DMS153 treated with DMSO at 0.1 percent for 48 hours (cell line): ENCODE measurements at regions not wholly inside any gene's neighbourhood (a gene's known extent, or its start where the extent isn't known, plus 50 kb on each side); places are given as distances from the start of the nearest gene placed in this dataset.
"Not testable (repeated sequence)": the region's sequence is repeated elsewhere in the genome, so short reads cannot be mapped to it uniquely, and the experiment has no call there.

Experiments used
- DNase-seq: peaks from one replicate; lab custom pipeline; 2025; ENCODE audit not compliant: unreplicated experiment; lab: John Stamatoyannopoulos, UW

- peak; percentile 3 for DNase-seq
Observed at GRCh38 chr9:757246-757881, 84.1 kb upstream of the DMRT1 start.

DNA sequence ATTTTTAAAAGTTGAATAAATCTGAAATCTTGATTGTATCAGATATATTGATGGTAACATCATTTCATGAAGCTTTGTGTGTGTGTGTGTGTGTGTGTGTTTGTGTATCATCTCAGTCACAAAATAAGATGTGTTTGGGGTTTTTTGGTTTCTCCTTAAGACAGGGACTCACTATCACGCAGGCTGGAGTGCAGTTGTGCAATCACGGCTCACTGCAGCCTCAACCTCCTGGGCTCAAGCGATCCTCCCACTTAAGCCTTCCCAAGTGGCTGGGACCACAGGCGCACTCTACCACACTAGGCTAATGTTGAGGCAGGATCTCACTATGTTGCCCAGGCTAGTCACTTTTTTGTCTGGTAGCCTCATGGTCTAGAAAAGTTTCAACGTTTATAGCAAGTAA is 83.4 kb upstream of the DMRT1 start:
- no peak for DNase-seq

- DNase-seq, result no peak
Observed at GRCh38 chr9:759541-759940, 82.0 kb upstream of the DMRT1 start.

DNA sequence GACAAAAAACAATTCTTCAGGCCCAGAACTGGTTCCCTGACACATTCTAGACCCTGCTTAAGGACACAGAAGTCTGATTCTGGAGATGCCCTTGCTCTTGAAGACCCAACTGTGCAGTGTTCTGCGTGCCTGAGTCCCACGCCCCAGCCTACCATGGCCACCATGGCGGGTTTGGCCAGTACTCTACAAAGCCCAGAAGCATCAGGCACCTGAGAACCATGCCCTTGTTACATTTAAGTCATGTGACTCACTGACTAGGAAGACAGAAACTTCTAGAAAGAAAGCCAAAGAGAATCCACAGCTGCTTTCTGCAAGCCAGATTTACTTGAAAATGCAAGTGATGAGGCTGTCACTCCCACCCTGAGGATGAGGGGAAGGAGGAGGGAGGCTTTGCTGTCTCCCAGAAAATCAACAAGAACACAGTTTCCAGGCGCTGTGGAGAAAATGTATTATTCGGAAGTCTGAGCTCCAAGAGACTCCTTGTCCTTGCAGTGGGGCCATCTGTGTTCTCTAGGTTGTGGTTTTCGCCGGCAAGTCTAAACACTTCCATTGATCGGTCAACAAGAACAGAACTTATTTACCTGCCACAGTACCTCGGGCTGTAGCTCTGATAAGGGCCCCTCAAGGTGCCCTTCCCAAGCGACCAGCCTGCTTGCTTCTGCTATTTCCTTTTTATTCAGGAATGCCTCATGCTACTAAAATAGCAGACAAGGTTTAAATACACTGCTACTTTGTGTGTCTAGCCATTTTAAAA is 81.3 kb upstream of the DMRT1 start:
- no peak for DNase-seq

DNA sequence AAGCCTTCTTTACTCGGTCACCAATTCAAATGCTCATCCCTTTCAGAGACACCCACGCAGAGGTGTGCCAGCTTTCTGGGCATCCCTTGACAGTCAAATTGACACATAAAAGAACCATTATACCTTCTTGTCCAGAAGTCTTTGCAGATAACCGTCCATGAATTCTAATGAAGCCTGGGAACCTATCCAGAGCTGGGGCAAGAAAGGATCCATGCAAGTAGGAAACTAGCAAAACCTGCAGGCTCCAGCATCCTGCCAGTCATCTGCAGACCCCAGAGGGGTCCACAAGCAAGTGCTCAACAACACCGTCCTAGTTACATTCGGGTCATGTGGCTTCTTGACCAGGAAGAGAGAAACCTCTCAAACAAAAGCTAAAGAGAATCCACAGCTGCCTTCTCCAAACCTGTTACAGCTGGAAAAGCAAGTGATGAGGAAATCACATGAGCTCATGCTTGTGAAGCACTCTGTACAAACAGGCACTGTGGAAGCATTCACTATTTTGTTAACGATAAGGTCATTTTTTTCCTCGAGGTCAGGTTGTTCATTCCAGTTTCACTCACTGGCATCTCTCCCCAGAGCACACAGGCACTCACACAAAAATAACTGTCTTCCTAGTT is 80.2 kb upstream of the DMRT1 start:
- no peak for DNase-seq

DNA sequence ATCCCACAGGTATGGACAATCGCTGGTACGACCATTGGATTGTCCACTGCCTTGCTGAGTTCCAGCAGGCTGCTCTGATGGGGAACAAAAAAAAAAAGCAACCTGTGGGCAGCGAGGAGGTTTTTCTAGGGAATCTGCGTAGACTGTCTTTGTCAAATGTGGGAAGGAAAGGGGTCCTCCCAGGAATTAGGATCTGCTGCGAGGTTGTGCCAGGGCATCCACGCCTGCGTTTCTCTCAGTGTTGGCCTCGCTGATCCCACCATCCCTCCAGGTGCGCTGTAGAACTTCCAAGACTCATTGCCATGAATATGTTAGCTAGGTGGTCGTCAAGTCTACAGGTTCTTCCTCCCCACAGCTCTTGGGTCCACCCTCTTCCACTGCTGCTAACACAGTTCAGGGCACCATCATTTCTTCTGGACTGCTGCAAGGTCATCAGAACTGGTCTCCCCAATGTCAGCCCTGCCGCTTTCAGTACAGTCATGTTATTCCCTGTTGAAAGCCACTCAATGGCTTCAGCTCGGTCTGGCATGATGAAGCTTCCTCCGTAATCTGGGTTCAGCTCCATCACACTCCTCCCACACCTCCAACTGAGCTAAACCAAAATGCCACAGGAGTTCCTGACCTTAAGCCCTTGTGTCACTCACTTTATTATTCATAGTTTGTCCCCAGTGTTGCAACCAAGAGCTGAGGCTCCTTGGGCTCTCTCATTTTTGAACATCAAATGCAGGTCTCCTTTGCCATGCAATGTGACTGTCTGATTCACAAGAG is 79.5 kb upstream of the DMRT1 start:
- no peak for DNase-seq

- no peak for DNase-seq
Observed at GRCh38 chr9:763692-764091, 77.8 kb upstream of the DMRT1 start.

- DNase-seq, result peak; percentile 72
Observed at GRCh38 chr9:764105-764524, 77.4 kb upstream of the DMRT1 start.

DNA sequence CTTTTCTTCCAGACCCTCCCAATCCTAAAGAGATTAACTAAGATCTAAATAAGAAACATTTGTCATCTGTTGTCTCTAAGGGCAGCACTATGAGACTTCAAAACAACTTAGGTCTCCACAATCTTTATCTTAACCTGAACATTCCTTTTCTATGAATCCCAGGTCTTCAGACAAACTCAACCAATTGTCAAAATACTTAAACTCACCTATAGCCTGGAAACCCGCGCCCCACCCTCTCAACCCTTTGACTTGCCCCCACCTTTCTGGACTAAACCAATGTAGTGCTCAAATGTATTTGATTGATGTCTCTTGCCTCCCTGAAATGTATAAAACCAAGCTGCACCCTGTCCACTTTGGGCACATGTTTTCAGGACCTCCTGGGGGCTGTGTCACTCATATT is 76.5 kb upstream of the DMRT1 start:
- DNase-seq, result no peak

GRCh38 chr9:767061-767561 is 74.4 kb upstream of the DMRT1 start:
- not testable (repeated sequence) for DNase-seq

GRCh38 chr9:776086-776485 is 65.4 kb upstream of the DMRT1 start:
- DNase-seq, result no peak

DNA sequence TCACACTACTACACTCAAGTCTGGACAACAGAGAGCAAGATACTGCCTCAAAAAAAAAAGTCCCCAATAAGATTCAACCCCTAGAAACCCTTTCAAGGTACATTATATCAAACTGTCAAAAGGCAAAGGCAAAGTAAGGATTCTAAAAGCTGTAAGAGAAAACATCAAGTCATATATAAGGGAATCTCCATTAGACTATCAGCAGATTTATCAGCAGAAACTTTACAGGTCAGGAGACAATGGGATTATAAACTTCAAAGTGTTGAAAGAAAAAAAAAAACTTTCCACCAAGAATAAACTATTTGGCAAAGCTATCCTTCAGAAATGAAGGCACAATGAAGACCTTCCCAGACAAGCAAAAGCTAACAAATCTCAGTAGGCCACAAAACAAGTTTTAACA is 63.5 kb upstream of the DMRT1 start:
- DNase-seq, result no peak

DNA sequence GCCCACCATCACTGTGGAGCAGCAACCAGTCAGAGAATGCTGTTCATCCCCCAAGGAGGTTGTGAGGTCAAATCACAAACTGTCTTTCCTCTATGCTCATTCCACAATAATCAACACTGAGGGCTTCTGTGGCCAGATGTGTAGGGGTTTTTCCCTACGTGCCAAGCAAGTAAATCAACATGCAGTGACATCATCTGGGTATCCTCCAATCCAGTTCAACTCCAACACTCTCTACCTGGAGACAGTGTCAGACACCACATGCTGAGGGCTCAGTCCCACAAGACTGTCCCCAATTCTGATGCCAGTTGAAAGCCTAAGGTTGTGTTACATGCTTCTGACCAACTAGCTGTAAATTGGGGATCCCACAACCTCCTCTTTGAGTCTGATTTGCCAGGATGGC is 57.3 kb upstream of the DMRT1 start:
- no peak for DNase-seq

DNA sequence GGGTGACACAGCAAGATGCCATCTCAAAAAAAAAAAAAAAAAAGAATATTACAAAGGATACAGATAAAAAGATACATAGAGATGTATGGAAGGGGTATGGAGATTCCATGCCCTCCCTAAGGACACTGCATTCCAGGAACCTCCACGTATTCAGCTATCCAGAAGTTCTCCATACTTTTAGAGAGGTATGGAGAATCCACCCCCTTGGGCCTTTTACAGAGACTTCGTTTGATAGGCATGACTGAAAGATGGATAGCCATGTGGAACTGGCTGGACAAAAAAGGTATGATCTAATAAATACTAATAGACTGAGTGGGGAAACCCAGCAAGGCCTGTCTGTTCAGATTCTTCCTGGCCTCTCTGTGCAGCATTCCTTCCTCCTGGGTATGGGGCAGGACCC is 56.6 kb upstream of the DMRT1 start:
- DNase-seq, result no peak

DNA sequence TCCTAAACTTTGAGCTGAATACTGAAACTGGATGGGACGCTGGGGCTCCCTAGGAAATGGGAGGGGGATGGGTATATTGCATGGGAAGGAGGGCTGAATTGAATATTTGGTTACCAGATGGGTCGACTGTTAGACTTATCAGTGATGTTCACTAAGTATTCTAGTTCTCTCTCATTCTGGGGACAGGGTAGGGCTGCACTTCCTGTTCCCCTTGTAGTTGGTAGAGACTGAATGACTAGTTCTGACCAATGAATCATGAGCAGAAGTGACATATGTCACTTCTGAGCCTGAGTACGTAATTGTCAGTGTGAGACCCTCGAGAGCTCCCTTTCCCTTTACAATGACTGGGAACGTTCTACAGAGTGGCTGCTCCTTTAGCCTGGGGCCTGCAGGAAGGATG is 55.5 kb upstream of the DMRT1 start:
- DNase-seq, result no peak

DNA sequence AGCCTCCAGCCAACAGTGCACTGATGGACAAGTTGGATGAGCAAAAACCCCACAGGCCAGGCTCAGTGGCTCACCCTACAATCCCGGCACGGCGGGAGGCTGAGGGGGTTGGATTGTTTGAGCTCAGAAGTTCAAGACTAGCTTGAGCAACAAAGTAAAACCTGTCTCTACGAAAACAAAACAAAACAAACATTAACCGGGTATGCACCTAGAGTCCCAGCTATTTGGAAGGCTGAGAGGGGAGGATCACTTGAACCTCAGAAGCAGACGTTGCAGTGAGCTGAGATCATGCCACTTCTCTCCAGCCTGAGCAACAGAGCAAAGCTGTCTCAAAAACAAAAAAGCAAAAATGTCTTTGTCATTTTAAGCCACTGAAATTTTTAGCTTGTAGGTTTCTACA is 55.1 kb upstream of the DMRT1 start:
- no peak for DNase-seq

- DNase-seq, result no peak
Observed at GRCh38 chr9:788777-789176, 52.7 kb upstream of the DMRT1 start.
